DMS53 treated with DMSO at 0.1 percent for 48 hours (cell line): ENCODE measurements at regions not wholly inside any gene's neighbourhood (a gene's known extent, or its start where the extent isn't known, plus 50 kb on each side); places are given as distances from the start of the nearest gene placed in this dataset.

ENCODE experiments used
- DNase-seq: peaks from one replicate; lab custom pipeline; 2025; ENCODE audit not compliant: unreplicated experiment; lab: John Stamatoyannopoulos, UW

- no peak for DNase-seq
Measured at GRCh38 chr13:108006619-108007018, 208.7 kb downstream of the LIG4 start.

DNA sequence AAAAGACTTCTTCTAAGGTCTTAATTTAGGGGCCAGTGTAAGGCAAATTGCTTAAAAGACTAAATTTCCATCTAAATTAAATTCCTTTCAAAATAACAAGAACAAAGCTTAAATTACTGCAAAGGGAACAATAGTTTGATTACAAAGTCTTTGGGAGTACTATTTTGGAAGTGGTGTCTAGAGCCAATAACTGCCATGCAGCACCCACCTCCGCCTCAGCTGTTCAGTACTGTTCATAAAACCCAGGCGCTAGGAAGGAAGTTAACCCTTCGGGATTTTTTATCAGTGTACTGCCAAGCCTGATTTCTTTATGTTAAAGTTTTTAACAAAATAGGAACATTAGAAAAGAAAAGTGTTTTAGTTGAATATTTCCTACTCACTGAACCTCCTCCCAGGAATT lies 210.1 kb downstream of the LIG4 start:
- no peak for DNase-seq

DNA sequence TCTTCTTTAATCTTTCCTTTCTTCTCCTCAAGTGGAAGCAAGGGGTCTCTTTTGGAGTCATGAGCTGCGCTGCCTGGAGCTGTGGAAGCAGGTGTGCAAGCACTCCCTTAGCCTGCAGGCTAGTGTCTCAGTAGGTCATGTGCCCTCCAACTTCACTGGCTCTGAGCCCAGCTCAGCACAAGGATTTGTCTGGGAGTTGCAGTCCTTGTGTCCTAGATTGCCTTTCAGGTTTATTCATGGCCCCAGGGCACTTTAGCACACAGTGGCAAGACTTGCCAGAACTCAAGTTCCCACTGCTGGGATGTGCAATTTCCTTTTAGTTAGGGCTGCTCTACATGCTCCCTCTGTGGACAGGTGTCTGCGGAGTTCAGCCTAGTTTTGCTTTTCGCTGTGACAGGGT lies 211.7 kb downstream of the LIG4 start:
- no peak for DNase-seq

DNA sequence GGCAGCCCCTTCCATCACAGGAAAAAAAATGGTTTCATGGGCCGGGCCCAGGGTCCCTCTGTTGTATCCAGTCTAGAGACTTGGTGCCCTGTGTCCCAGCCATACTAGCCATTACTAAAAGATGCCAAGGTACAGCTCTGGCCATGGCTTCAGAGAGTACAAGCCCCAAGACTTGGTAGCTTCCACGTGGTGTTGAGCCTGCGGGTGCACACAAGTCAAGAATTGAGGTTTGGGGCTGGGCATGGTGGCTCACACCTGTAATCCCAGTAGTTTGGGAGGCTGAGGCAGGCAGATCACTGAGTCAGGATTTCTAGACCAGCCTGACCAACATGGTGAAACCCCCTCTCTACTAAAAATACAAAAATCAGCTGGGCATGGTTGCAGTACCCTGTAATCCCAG lies 214.3 kb downstream of the LIG4 start:
- DNase-seq: no peak

DNA sequence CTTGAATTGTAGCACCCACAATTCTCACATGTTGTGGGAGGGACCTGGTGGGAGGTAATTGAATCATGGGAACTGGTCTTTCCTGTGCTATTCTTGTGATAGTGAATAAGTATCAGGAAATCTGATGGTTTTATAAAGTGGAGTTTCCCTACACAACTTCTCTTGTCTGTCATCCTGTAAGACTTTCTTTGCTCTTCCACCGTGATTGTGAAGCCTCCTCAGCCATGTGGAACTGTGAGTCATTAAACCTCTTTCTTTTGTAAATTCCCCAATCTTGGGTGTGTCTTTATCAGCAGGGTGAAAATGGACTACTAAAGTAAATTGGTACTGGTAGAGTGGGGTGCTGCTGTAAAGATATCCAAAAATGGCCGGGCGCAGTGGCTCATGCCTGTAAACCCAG lies 215.6 kb downstream of the LIG4 start:
- no peak for DNase-seq

DNA sequence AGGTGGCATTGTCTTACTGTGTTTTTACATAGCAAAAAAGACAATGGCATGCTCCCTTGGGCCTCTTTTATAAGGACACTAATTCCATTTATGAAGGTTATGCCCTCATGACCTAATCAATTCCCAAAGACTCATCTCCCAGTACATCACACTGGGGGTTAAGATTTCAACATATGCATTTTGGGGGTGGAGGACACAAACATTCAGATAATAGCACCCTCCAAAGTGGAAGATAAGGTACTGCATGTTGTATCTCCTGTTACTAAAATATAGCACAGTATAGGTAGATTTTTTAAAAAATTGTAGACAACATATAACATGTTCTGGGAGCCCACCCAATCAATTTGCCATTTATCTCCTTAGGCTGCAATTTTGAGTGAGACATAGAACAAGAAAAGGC lies 221.2 kb downstream of the LIG4 start:
- DNase-seq: no peak

DNA sequence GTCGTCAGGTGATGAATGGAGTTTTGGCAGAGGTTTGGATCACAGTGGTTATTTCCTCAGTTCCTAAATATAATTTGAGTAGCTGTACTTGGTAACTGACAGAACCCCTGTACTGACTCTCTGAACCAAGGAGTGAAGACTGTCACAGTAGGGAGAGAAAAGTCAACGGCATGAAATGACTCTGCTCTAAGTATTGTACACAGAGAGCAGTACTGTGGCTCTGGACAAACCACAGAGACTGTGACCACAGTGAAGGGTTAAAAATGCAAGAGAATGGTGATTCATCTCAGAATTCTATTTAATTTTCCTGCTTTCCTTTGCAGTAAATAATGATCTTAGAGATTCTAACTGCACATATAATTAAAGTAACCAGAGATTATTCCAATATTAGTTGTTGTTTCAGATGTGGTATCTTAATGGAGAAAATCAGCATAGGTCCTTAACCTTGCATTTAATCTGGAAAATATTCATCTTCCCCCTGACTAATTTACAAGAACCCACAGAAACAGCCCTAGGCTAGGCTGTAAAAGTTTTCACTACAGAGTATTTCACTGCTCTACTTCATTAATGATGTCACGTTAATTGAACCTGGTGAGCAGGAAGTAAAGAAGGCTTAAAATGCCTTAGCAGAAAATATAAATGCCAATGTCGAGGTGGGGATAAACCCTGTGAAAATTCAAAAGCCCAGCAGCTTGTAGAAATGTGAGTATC lies 221.9 kb downstream of the LIG4 start:
- no peak for DNase-seq

GRCh38 chr13:107992542-107992941 lies 222.8 kb downstream of the LIG4 start:
- no peak for DNase-seq

GRCh38 chr13:107977071-107977574 lies 238.2 kb downstream of the LIG4 start:
- DNase-seq: no peak

- DNase-seq: no peak
Measured at GRCh38 chr13:107976628-107977027, 238.7 kb downstream of the LIG4 start.

DNA sequence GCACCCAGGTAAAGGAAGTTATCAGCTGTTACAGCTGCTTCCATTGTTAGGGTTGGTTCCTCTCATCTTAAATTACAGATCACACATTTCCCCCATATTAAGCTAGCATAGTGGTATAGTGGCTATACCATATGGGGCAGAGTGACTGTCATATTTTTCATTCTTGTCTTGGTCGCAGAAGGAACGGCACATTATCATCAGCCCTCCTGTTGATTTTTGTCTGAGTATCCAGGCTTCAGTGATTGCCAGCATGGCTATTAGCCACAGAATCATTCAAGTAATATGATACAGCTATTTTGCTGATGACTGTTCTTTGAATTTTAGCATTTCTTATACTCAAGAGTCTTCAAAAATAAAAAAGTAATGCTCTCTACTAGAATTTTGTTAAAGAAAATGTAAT lies 240.9 kb downstream of the LIG4 start:
- DNase-seq: no peak

- no peak for DNase-seq
Measured at GRCh38 chr13:107969546-107969945, 245.8 kb downstream of the LIG4 start.

- no peak for DNase-seq
Measured at GRCh38 chr13:107968470-107968869, 246.9 kb downstream of the LIG4 start.

DNA sequence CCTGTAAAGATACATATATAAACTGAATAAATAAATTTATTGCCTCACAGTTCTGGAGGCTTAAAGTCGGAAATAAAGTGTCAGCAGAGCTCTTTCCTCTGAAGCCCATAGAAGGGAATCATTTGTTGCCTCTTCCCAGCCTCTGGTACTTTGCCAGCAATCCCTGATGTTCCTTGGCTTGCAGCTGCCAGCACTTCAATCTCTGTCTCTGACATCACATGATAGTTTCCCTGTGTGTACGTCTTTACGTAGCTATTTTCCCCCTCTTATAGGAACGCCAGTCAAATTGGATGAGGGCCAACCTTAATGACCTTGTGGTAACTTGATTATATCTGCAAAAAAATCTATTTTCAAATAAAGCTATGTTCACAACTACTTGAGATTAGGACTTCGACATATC lies 250.9 kb downstream of the LIG4 start:
- peak; percentile 23 for DNase-seq

DNA sequence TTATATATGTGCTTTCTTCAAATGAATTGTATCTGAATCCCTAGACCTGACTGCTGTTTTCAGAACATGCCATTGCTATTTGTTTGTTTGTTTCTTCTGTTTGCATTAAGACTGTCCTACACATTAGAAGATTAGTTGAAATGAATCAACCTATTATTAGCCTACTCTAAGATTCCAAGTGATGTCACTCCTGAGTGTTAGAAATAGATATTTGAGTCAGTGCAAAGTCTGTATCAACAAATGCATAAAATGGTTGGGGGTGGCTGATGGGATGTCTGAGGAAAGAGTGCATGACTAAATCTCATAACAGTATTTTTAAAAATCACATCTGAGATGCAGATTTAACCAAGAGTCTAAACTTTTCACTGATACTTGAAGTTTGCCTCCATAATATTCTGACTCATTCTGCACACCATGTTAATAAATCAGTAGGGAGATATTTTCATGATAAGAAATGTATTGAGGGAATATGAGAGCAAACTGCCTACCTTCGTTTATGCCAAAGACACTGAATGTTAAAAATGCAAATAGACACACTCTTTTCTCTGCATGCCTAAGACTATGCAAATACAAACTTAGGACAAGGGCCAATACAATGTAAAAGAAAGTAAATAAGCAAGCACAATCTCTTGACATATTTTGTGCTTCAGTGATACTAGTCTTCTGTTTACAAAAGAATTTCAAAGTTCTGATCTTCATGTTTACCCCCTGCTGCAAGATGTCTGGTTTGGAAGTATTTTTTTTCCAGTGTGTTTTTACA lies 253.3 kb downstream of the LIG4 start:
- DNase-seq: no peak

GRCh38 chr13:107960301-107960700 lies 255.0 kb downstream of the LIG4 start:
- no peak for DNase-seq

DNA sequence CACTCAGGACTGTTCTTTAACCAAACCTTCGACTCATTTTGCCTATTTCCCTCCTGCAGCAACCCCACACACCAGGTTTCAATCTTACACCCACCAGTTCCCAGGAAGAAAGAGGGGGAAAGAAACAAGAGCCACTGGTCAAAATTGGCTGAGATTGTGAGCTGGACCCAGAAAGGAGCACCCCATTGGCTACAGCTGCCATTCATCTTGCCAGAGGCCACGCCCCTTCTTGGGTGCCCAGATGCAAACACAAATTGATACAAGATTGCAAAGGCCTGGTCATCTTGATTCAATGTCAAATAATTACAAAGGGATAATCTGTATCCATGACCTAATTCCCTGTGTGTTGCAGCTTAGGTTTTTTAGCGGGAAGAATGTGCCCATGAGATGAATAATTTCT lies 258.4 kb downstream of the LIG4 start:
- no peak for DNase-seq

- no peak for DNase-seq
Measured at GRCh38 chr13:107942030-107942617, 273.2 kb downstream of the LIG4 start.

- DNase-seq: no peak
Measured at GRCh38 chr13:107941345-107942029, 273.8 kb downstream of the LIG4 start.

DNA sequence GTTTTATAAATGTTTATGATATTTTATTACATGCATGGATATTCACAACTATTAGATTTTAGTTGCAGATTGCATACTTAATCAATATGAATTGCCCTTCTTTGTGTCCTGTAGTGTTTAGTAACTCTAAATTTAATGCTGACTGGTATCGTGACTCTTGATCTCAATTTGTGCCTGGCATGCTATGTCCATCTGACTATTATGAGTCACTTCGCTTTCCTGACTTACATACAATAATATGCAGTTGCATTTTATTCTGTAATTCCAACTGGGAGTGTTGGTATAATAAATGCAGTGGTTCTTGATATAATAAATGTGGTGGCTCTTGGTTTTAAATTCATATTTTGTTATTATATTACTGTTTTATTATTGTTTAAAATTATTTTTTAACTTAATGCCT lies 277.5 kb downstream of the LIG4 start:
- DNase-seq: no peak

GRCh38 chr13:107931056-107931455 lies 284.3 kb downstream of the LIG4 start:
- DNase-seq: no peak

GRCh38 chr13:107928762-107929161 lies 286.6 kb downstream of the LIG4 start:
- DNase-seq: no peak
